Stimulated activated naive CD8-positive, alpha-beta T cell treated with anti-CD3 and anti-CD28 coated beads, Interleukin-15, amount 100 ng/mL, for 72 hours (primary cell): ENCODE measurements at regions not wholly inside any gene's neighbourhood (a gene's known extent, or its start where the extent isn't known, plus 50 kb on each side); places are given as distances from the start of the nearest gene placed in this dataset.

Source experiments
- ATAC-seq: fragments of 150-1000 bp; cut with Tn5 transposase; 2 replicates; pipeline ENCODE4 v1.10.0; 2021; ENCODE audit warnings: mild to moderate bottlenecking, moderate library complexity
- DNase-seq, 2 donors: peaks; one replicate each; pipeline ENCODE4 v3.0.0; 2021 to 2022
- H3K27ac Mint-ChIP-seq, 2 donors: one replicate each; pipeline ENCODE4 v1.8.0; 2022; ENCODE audit warnings: mild to moderate bottlenecking in 2 of 2, mixed read lengths in 2 of 2, moderate library complexity in 2 of 2
- H3K27me3 Mint-ChIP-seq: one replicate; pipeline ENCODE4 v1.8.0; 2022; ENCODE audit warnings: mixed read lengths
- H3K4me1 Mint-ChIP-seq: one replicate; pipeline ENCODE4 v1.8.0; 2022; ENCODE audit warnings: mild to moderate bottlenecking, mixed read lengths
- H3K4me3 Mint-ChIP-seq, 2 donors: one replicate each; pipeline ENCODE4 v1.8.0; 2022; ENCODE audit warnings: mild to moderate bottlenecking in 2 of 2, mixed read lengths in 2 of 2, moderate library complexity in 1 of 2
- H3K9me3 Mint-ChIP-seq, 2 donors: one replicate each; pipeline ENCODE4 v1.8.0; 2022; ENCODE audit warnings: mixed read lengths in 2 of 2

GRCh38 chr14:87097015-87097414 lies 896.0 kb downstream of the GALC start:
- ATAC-seq = no peak
- Mint-ChIP-seq H3K9me3 (peaks cover 5 to 14% of the 10 kb centered on the region in 2 donors), H3K4me3 (no peak overlapping the region), H3K27me3 (no peaks in the 10 kb centered on the region), H3K27ac (no peak overlapping the region), H3K4me1 (no peaks in the 10 kb centered on the region)
- DNase-seq = no peak

GRCh38 chr14:87094913-87095312 lies 898.1 kb downstream of the GALC start:
- ATAC-seq (no peak), DNase-seq (no peak)
- Mint-ChIP-seq H3K27ac (no peak overlapping the region), H3K4me1 (no peaks in the 10 kb centered on the region), H3K27me3 (no peaks in the 10 kb centered on the region), H3K9me3 (peaks cover 5 to 7% of the 10 kb centered on the region in 2 donors), H3K4me3 (no peak overlapping the region)

GRCh38 chr14:87088588-87088987 lies 904.4 kb downstream of the GALC start:
- no peak for ATAC-seq
- Mint-ChIP-seq H3K27ac (no peak overlapping the region), H3K27me3 (no peaks in the 10 kb centered on the region), H3K9me3 (peaks cover 0 to 10% of the 10 kb centered on the region in 2 donors), H3K4me1 (no peaks in the 10 kb centered on the region), H3K4me3 (no peak overlapping the region)
- no peak for DNase-seq

GRCh38 chr14:87087881-87088280 lies 905.1 kb downstream of the GALC start:
- peaks cover 6 to 7% of the 10 kb centered on the region in 2 donors for H3K9me3 Mint-ChIP-seq
- no peak overlapping the region for H3K27ac Mint-ChIP-seq
- H3K4me1 Mint-ChIP-seq = no peaks in the 10 kb centered on the region
- no peak overlapping the region for H3K4me3 Mint-ChIP-seq
- no peaks in the 10 kb centered on the region for H3K27me3 Mint-ChIP-seq
- DNase-seq (no peak), ATAC-seq (no peak)

- Mint-ChIP-seq H3K27ac (no peak overlapping the region), H3K9me3 (peaks cover 14 to 21% of the 10 kb centered on the region in 2 donors), H3K4me3 (no peak overlapping the region), H3K4me1 (no peaks in the 10 kb centered on the region), H3K27me3 (no peaks in the 10 kb centered on the region)
- ATAC-seq (no peak), DNase-seq (no peak)
Observed at GRCh38 chr14:87084908-87085307, 908.1 kb downstream of the GALC start.

- Mint-ChIP-seq H3K9me3 (peaks cover 14 to 21% of the 10 kb centered on the region in 2 donors), H3K27ac (no peak overlapping the region), H3K27me3 (no peaks in the 10 kb centered on the region), H3K4me1 (no peaks in the 10 kb centered on the region), H3K4me3 (no peak overlapping the region)
- no peak for DNase-seq
- no peak for ATAC-seq
Observed at GRCh38 chr14:87082917-87083316, 910.1 kb downstream of the GALC start.

GRCh38 chr14:87081004-87081403 lies 912.0 kb downstream of the GALC start:
- ATAC-seq = no peak
- Mint-ChIP-seq H3K9me3 (peaks cover 14 to 21% of the 10 kb centered on the region in 2 donors), H3K4me3 (no peak overlapping the region), H3K4me1 (no peaks in the 10 kb centered on the region), H3K27ac (no peak overlapping the region), H3K27me3 (no peaks in the 10 kb centered on the region)
- no peak for DNase-seq

GRCh38 chr14:87080146-87080545 lies 912.8 kb downstream of the GALC start:
- peaks cover 9 to 21% of the 10 kb centered on the region in 2 donors for H3K9me3 Mint-ChIP-seq
- no peaks in the 10 kb centered on the region for H3K27me3 Mint-ChIP-seq
- no peak overlapping the region for H3K4me3 Mint-ChIP-seq
- H3K4me1 Mint-ChIP-seq = no peaks in the 10 kb centered on the region
- no peak overlapping the region for H3K27ac Mint-ChIP-seq
- no peak for ATAC-seq
- no peak for DNase-seq

GRCh38 chr14:87079416-87079815 lies 913.6 kb downstream of the GALC start:
- no peak for ATAC-seq
- H3K4me1 Mint-ChIP-seq = no peaks in the 10 kb centered on the region
- no peaks in the 10 kb centered on the region for H3K27me3 Mint-ChIP-seq

GRCh38 chr14:87076922-87077321 lies 916.1 kb downstream of the GALC start:
- Mint-ChIP-seq H3K4me1 (no peaks in the 10 kb centered on the region), H3K4me3 (no peak overlapping the region), H3K27ac (no peak overlapping the region), H3K27me3 (no peaks in the 10 kb centered on the region), H3K9me3 (peaks cover 0 to 6% of the 10 kb centered on the region in 2 donors)
- no peak for DNase-seq
- no peak for ATAC-seq

More at GRCh38 chr14:87079416-87079815, 913.6 kb downstream of the GALC start:
- H3K4me3 Mint-ChIP-seq = no peak overlapping the region
- H3K27ac Mint-ChIP-seq = no peak overlapping the region
- H3K9me3 Mint-ChIP-seq = peaks cover 7 to 21% of the 10 kb centered on the region in 2 donors
- no peak for DNase-seq

GRCh38 chr14:87076146-87076545 lies 916.8 kb downstream of the GALC start:
- DNase-seq = no peak
- Mint-ChIP-seq H3K27ac (no peak overlapping the region), H3K4me1 (no peaks in the 10 kb centered on the region), H3K9me3 (peaks cover 3 to 7% of the 10 kb centered on the region in 2 donors), H3K4me3 (no peak overlapping the region), H3K27me3 (no peaks in the 10 kb centered on the region)
- no peak for ATAC-seq

- ATAC-seq (no peak), DNase-seq (no peak)
- no peak overlapping the region for H3K4me3 Mint-ChIP-seq
- no peaks in the 10 kb centered on the region for H3K27me3 Mint-ChIP-seq
- peaks cover 0 to 7% of the 10 kb centered on the region in 2 donors for H3K9me3 Mint-ChIP-seq
- H3K27ac Mint-ChIP-seq = no peak overlapping the region
- H3K4me1 Mint-ChIP-seq = no peaks in the 10 kb centered on the region
Observed at GRCh38 chr14:87073880-87074570, 919.0 kb downstream of the GALC start.

- peaks cover 0 to 7% of the 10 kb centered on the region in 2 donors for H3K9me3 Mint-ChIP-seq
- ATAC-seq (no peak), DNase-seq (no peak)
- no peak overlapping the region for H3K27ac Mint-ChIP-seq
- no peaks in the 10 kb centered on the region for H3K27me3 Mint-ChIP-seq
- no peak overlapping the region for H3K4me3 Mint-ChIP-seq
- H3K4me1 Mint-ChIP-seq = no peaks in the 10 kb centered on the region
Observed at GRCh38 chr14:87067591-87067990, 925.4 kb downstream of the GALC start.

GRCh38 chr14:87067061-87067460 lies 925.9 kb downstream of the GALC start:
- Mint-ChIP-seq H3K4me3 (no peak overlapping the region), H3K27me3 (no peaks in the 10 kb centered on the region), H3K27ac (no peak overlapping the region), H3K4me1 (no peaks in the 10 kb centered on the region), H3K9me3 (peaks cover 0 to 7% of the 10 kb centered on the region in 2 donors)
- ATAC-seq (no peak), DNase-seq (no peak)

GRCh38 chr14:87066221-87066817 lies 926.7 kb downstream of the GALC start:
- ATAC-seq (no peak), DNase-seq (no peak)
- Mint-ChIP-seq H3K9me3 (peaks cover 0 to 2% of the 10 kb centered on the region in 2 donors), H3K4me3 (no peak overlapping the region), H3K4me1 (no peaks in the 10 kb centered on the region), H3K27ac (no peak overlapping the region), H3K27me3 (no peaks in the 10 kb centered on the region)

GRCh38 chr14:87065366-87065765 lies 927.6 kb downstream of the GALC start:
- no peaks in the 10 kb centered on the region for H3K4me1 Mint-ChIP-seq
- H3K4me3 Mint-ChIP-seq = no peak overlapping the region
- ATAC-seq = no peak
- no peaks in the 10 kb centered on the region for H3K27me3 Mint-ChIP-seq
- H3K9me3 Mint-ChIP-seq = no peaks in the 10 kb centered on the region
- no peak overlapping the region for H3K27ac Mint-ChIP-seq
- DNase-seq = no peak
